ENCODE measurements at regions not wholly inside any gene's neighbourhood (a gene's known extent, or its start where the extent isn't known, plus 50 kb on each side); places are given as distances from the start of the nearest gene placed in this dataset.

DNA sequence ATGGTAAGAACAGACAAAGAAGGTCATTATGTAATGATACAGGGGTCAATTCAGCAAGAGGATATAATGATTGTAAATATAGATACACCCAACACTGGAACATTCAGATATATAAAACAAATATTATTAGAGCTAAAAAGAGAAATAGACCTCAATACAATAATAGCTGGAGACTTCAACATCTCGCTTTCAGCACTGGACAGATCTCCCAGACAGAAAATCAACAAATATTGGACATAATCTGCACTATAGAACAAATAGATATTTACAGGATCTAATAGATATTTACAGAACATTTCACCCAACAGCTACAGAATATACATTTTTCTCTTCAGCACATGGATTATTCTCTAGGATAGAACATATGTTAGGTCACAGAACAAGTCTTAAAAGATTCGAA lies 190.6 kb upstream of the RFX3 start:
- no peak for TF ChIP-seq POLR2A (IDR thresholded peaks at IDR 0.05)
- TF ChIP-seq CTCF (IDR thresholded peaks at IDR 0.05) = no peak
- TF ChIP-seq EP300 (IDR thresholded peaks at IDR 0.05) = no peak

Data from ovary (tissue), 3 donors.